Neuronal stem cell (in vitro differentiated cells): ENCODE measurements at regions not wholly inside any gene's neighbourhood (a gene's known extent, or its start where the extent isn't known, plus 50 kb on each side); places are given as distances from the start of the nearest gene placed in this dataset.
A peak's percentile ranks its signal among the peaks of the same experiment; 100 is the strongest.

Source experiments
- DNase-seq: peaks from one replicate; pipeline ENCODE4 v3.0.0-alpha.2; 2013; ENCODE audit warnings: low spot score
- H2AFZ ChIP-seq: one replicate; pipeline ENCODE4 v1.6.1; 2013; ENCODE audit warnings: mild to moderate bottlenecking, low read length, inconsistent platforms
- H2AK5ac ChIP-seq: 2 replicates; pipeline ENCODE4 v1.6.1; 2013; ENCODE audit warnings: low read depth, mild to moderate bottlenecking, inconsistent platforms, low read length, moderate library complexity, mixed read lengths
- H2BK120ac ChIP-seq: 2 replicates; pipeline ENCODE4 v1.6.1; 2013; ENCODE audit warnings: low read depth, mild to moderate bottlenecking, inconsistent platforms, low read length, moderate library complexity, mixed read lengths
- H2BK12ac ChIP-seq: one replicate; pipeline ENCODE4 v1.6.1; 2013; ENCODE audit warnings: low read length, inconsistent platforms
- H2BK15ac ChIP-seq: 2 replicates; pipeline ENCODE4 v1.6.1; 2013; ENCODE audit warnings: mild to moderate bottlenecking, low read length, inconsistent platforms, mixed read lengths
- H2BK5ac ChIP-seq: one replicate; pipeline ENCODE4 v1.6.1; 2013; ENCODE audit warnings: inconsistent platforms, mild to moderate bottlenecking, low read length, moderate library complexity
- H3K14ac ChIP-seq: one replicate; pipeline ENCODE4 v1.6.1; 2013; ENCODE audit warnings: low read length, inconsistent platforms
- H3K18ac ChIP-seq: 2 replicates; pipeline ENCODE4 v1.6.1; 2013; ENCODE audit warnings: low read length, inconsistent platforms
- H3K23ac ChIP-seq: 2 replicates; pipeline ENCODE4 v1.6.1; 2013; ENCODE audit warnings: low read depth, mild to moderate bottlenecking, mixed read lengths, low read length, inconsistent platforms; ENCODE audit not compliant: poor library complexity
- H3K27ac ChIP-seq: replicated peaks from 3 replicates; pipeline ENCODE4 v1.5.1; 2013; ENCODE audit warnings: low read length, inconsistent platforms
- H3K27me3 ChIP-seq, 3 experiments: 2 replicates each; pipeline ENCODE4 v1.6.1; 2013; ENCODE audit warnings: low read length in 3 of 3, mild to moderate bottlenecking in 2 of 3, inconsistent platforms in 1 of 3, low read depth in 1 of 3, mixed read lengths in 1 of 3, moderate library complexity in 1 of 3; ENCODE audit not compliant: control insufficient read depth in 3 of 3, insufficient read depth in 3 of 3
- H3K36me3 ChIP-seq, 2 donors: replicated peaks in 1 of 2; 2 replicates each; pipeline ENCODE4 v1.6.1; 2013; ENCODE audit warnings: low read length in 2 of 2; ENCODE audit not compliant: control insufficient read depth in 2 of 2, insufficient read depth in 2 of 2
- H3K4ac ChIP-seq: 2 replicates; pipeline ENCODE4 v1.6.1; 2013; ENCODE audit warnings: inconsistent platforms, mild to moderate bottlenecking, low read length, moderate library complexity
- H3K4me1 ChIP-seq, 2 donors: 1 replicate in 1 of 2; 2 replicates in 1 of 2; pipeline ENCODE4 v1.6.1; 2013; ENCODE audit warnings: low read length in 2 of 2, low read depth in 1 of 2; ENCODE audit not compliant: control insufficient read depth in 2 of 2, insufficient read depth in 1 of 2
- H3K4me2 ChIP-seq: one replicate; pipeline ENCODE4 v1.6.1; 2013; ENCODE audit warnings: mild to moderate bottlenecking, low read length, inconsistent platforms; ENCODE audit not compliant: insufficient read depth, poor library complexity, severe bottlenecking
- H3K4me3 ChIP-seq, 2 donors: 2 replicates each; pipeline ENCODE4 v1.5.1; 2013; ENCODE audit warnings: low read length in 2 of 2, mild to moderate bottlenecking in 2 of 2, inconsistent platforms in 1 of 2, moderate library complexity in 1 of 2
- H3K79me1 ChIP-seq: one replicate; pipeline ENCODE4 v1.6.1; 2013; ENCODE audit warnings: low read depth, mild to moderate bottlenecking, inconsistent platforms, low read length, moderate library complexity
- H3K9ac ChIP-seq: one replicate; pipeline ENCODE4 v1.6.1; 2013; ENCODE audit warnings: mild to moderate bottlenecking, low read depth, low read length, inconsistent platforms; ENCODE audit not compliant: poor library complexity
- H3K9me3 ChIP-seq, 2 donors: replicated peaks in 1 of 2; 2 replicates each; pipeline versions ENCODE3 to v1.6.1; 2013; ENCODE audit warnings: low read length in 2 of 2, mild to moderate bottlenecking in 2 of 2, inconsistent platforms in 1 of 2, low read depth in 1 of 2, mixed read lengths in 1 of 2, moderate library complexity in 1 of 2; ENCODE audit not compliant: control insufficient read depth in 2 of 2, insufficient read depth in 1 of 2
- H4K8ac ChIP-seq: one replicate; pipeline ENCODE4 v1.6.1; 2013; ENCODE audit warnings: low read depth, mild to moderate bottlenecking, inconsistent platforms, low read length, moderate library complexity
- H4K91ac ChIP-seq: one replicate; pipeline ENCODE4 v1.6.1; 2013; ENCODE audit warnings: low read length, low read depth, mild to moderate bottlenecking, inconsistent platforms; ENCODE audit not compliant: poor library complexity
- WGBS, 2 donors: extraction: QIAGEN DNeasy Blood & Tissue Kit; methylation state at CpG; one replicate each; pipeline ENCODE4 v1.1.7; 2013; ENCODE audit warnings: missing lambda C conversion rate in 2 of 2, mixed read lengths in 1 of 2; ENCODE audit not compliant: insufficient read length in 2 of 2, insufficient replicate concordance in 1 of 2; ENCODE audit errors: extremely low coverage in 2 of 2; 5-methylcytosine and 5-hydroxymethylcytosine counted together

GRCh38 chr2:15809404-15809803 is 130.9 kb upstream of the MYCN start:
- Histone ChIP-seq H2BK12ac (peak overlapping the region; percentile 97), H4K8ac (no peak overlapping the region), H3K4me1 (peaks cover 6 to 35% of the 10 kb centered on the region in 2 donors), H2AK5ac (peak overlapping the region; percentile 77), H3K36me3 (no peaks in the 10 kb centered on the region), H2BK15ac (peak overlapping the region; percentile 89), H3K79me1 (no peaks in the 10 kb centered on the region), H3K23ac (no peak overlapping the region), H3K9ac (no peak overlapping the region), H3K4me2 (no peak overlapping the region), H2BK120ac (peak overlapping the region; percentile 83), H2AFZ (no peak overlapping the region), H3K27me3 (no peaks in the 10 kb centered on the region), H3K4me3 (no peak overlapping the region), H3K4ac (peak overlapping the region; percentile 28), H4K91ac (no peak overlapping the region), H2BK5ac (peak overlapping the region; percentile 76), H3K14ac (no peak overlapping the region), H3K27ac (peak overlapping the region; percentile 74), H3K9me3 (no peaks in the 10 kb centered on the region), H3K18ac (peak overlapping the region; percentile 67)
- no peak for DNase-seq
- WGBS, 2 donors = no CpG with 5 or more reads among the region's 11 CpGs

GRCh38 chr2:15810477-15811150 is 129.7 kb upstream of the MYCN start:
- peak overlapping the region; percentile 86 for H3K18ac ChIP-seq
- no peak overlapping the region for H3K14ac ChIP-seq
- H2BK15ac ChIP-seq = peak overlapping the region; percentile 89
- no peak for DNase-seq
- no peak overlapping the region for H3K23ac ChIP-seq
- H3K27me3 ChIP-seq = no peaks in the 10 kb centered on the region
- H3K4me3 ChIP-seq = no peak overlapping the region
- peaks cover 8 to 42% of the 10 kb centered on the region in 2 donors for H3K4me1 ChIP-seq
- peak overlapping the region; percentile 86 for H4K91ac ChIP-seq
- peak overlapping the region; percentile 2 for H3K27ac ChIP-seq
- H3K4ac ChIP-seq = no peak overlapping the region
- no peak overlapping the region for H4K8ac ChIP-seq
- H3K9me3 ChIP-seq = peaks cover 0 to 2% of the 10 kb centered on the region in 2 donors
- peak overlapping the region; percentile 76 for H2BK5ac ChIP-seq
- no peaks in the 10 kb centered on the region for H3K79me1 ChIP-seq
- H2AFZ ChIP-seq = no peak overlapping the region
- H3K36me3 ChIP-seq = no peaks in the 10 kb centered on the region
- WGBS, 2 donors = no CpG with 5 or more reads among the region's 12 CpGs
- no peak overlapping the region for H3K9ac ChIP-seq
- peak overlapping the region; percentile 83 for H2BK120ac ChIP-seq
- peak overlapping the region; percentile 77 for H2AK5ac ChIP-seq
- H3K4me2 ChIP-seq = no peak overlapping the region
- peak overlapping the region; percentile 97 for H2BK12ac ChIP-seq

GRCh38 chr2:15811367-15811766 is 129.0 kb upstream of the MYCN start:
- WGBS, 2 donors = no CpG with 5 or more reads among the region's 8 CpGs

GRCh38 chr2:15812187-15812780 is 128.1 kb upstream of the MYCN start:
- no peak for DNase-seq
- H3K4me1 ChIP-seq = peaks cover 8 to 42% of the 10 kb centered on the region in 2 donors
- H3K14ac ChIP-seq = no peak overlapping the region
- no peak overlapping the region for H3K27ac ChIP-seq
- no peak overlapping the region for H2BK5ac ChIP-seq
- no peak overlapping the region for H3K4me3 ChIP-seq
- H3K9me3 ChIP-seq = peaks cover 0 to 4% of the 10 kb centered on the region in 2 donors
- H4K91ac ChIP-seq = no peak overlapping the region
- H2BK15ac ChIP-seq = no peak overlapping the region
- no peak overlapping the region for H2BK120ac ChIP-seq
- H3K4ac ChIP-seq = no peak overlapping the region
- no peak overlapping the region for H2AK5ac ChIP-seq
- H3K79me1 ChIP-seq = no peaks in the 10 kb centered on the region
- WGBS, 2 donors = no CpG with 5 or more reads among the region's 10 CpGs
- no peak overlapping the region for H3K18ac ChIP-seq
- H2AFZ ChIP-seq = no peak overlapping the region
- no peaks in the 10 kb centered on the region for H3K36me3 ChIP-seq
- H4K8ac ChIP-seq = no peak overlapping the region
- H3K23ac ChIP-seq = no peak overlapping the region
- no peaks in the 10 kb centered on the region for H3K27me3 ChIP-seq
- H3K9ac ChIP-seq = no peak overlapping the region
- no peak overlapping the region for H2BK12ac ChIP-seq
- H3K4me2 ChIP-seq = no peak overlapping the region

More at GRCh38 chr2:15811367-15811766, 129.0 kb upstream of the MYCN start:
- Histone ChIP-seq H3K23ac (no peak overlapping the region), H2BK120ac (no peak overlapping the region), H2BK5ac (no peak overlapping the region), H4K91ac (no peak overlapping the region), H2AFZ (no peak overlapping the region), H3K79me1 (no peaks in the 10 kb centered on the region), H3K9ac (no peak overlapping the region), H3K18ac (peak overlapping the region; percentile 39), H3K14ac (no peak overlapping the region), H2BK15ac (no peak overlapping the region), H3K27me3 (no peaks in the 10 kb centered on the region), H3K4ac (no peak overlapping the region), H3K4me1 (peaks cover 8 to 42% of the 10 kb centered on the region in 2 donors), H2BK12ac (no peak overlapping the region), H3K9me3 (peaks cover 0 to 4% of the 10 kb centered on the region in 2 donors), H3K4me2 (no peak overlapping the region), H3K4me3 (no peak overlapping the region), H3K27ac (peak overlapping the region; percentile 2), H3K36me3 (no peaks in the 10 kb centered on the region), H4K8ac (no peak overlapping the region), H2AK5ac (peak overlapping the region; percentile 65)
- DNase-seq = peak; percentile 39
